Subcutaneous abdominal adipose tissue (tissue), 5 donors: ENCODE measurements at regions not wholly inside any gene's neighbourhood (a gene's known extent, or its start where the extent isn't known, plus 50 kb on each side); places are given as distances from the start of the nearest gene placed in this dataset.
"Not testable (repeated sequence)": the region's sequence is repeated elsewhere in the genome, so short reads cannot be mapped to it uniquely, and the experiment has no call there.

Source experiments
- H3K27ac ChIP-seq: one replicate; pipeline ENCODE4 v1.7.0; 2013; ENCODE audit warnings: low read depth, mild to moderate bottlenecking, inconsistent platforms, low read length, moderate library complexity
- H3K27me3 ChIP-seq, 5 donors: one replicate each; pipeline ENCODE4 v1.7.0; 2013; ENCODE audit warnings: low read length in 5 of 5, inconsistent platforms in 1 of 5; ENCODE audit not compliant: control insufficient read depth in 5 of 5, insufficient read depth in 4 of 5
- H3K36me3 ChIP-seq, 5 donors: one replicate each; pipeline ENCODE4 v1.7.0; 2013; ENCODE audit warnings: low read length in 5 of 5; ENCODE audit not compliant: control insufficient read depth in 5 of 5, insufficient read depth in 5 of 5
- H3K4me1 ChIP-seq, 5 donors: one replicate each; pipeline ENCODE4 v1.7.0; 2013; ENCODE audit warnings: low read length in 5 of 5, mild to moderate bottlenecking in 3 of 5, moderate library complexity in 1 of 5; ENCODE audit not compliant: control insufficient read depth in 5 of 5, insufficient read depth in 5 of 5
- H3K4me3 ChIP-seq, 5 donors: one replicate each; pipeline ENCODE4 v1.7.0; 2013; ENCODE audit warnings: low read length in 5 of 5, low read depth in 1 of 5
- H3K9ac ChIP-seq, 5 donors: one replicate each; pipeline ENCODE4 v1.7.0; 2013; ENCODE audit warnings: low read length in 5 of 5, mild to moderate bottlenecking in 4 of 5, moderate library complexity in 3 of 5
- H3K9me3 ChIP-seq, 5 donors: one replicate each; pipeline ENCODE4 v1.7.0; 2013; ENCODE audit warnings: low read length in 5 of 5; ENCODE audit not compliant: control insufficient read depth in 5 of 5
- donor health status: healthy.
- donor health status: healthy.
- donor health status: healthy.
- donor health status: healthy.
- donor health status: healthy.

DNA sequence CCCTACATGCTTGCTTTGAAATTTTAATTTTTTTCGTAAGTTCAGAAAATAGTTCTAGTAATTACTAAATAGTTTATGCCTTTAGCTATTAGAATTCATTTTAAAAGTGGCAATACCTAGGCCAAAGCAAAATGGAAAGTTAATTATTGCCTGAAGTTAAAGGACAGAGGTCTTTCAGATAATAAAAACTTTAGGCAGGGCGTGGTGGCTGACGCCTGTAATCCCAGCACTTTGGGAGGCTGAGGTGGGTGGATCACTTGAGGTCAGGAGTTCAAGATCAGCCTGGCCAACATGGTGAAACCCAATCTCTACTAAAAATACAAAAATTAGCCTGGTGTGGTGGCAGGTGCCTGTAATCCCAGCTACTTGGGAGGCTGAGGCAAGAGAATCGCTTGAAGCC is 65.9 kb upstream of the MARCKS start:
- H3K4me3 ChIP-seq, H3K27me3 ChIP-seq, H3K9ac ChIP-seq, H3K4me1 ChIP-seq, H3K27ac ChIP-seq, H3K36me3 ChIP-seq, H3K9me3 ChIP-seq: not testable (repeated sequence)

DNA sequence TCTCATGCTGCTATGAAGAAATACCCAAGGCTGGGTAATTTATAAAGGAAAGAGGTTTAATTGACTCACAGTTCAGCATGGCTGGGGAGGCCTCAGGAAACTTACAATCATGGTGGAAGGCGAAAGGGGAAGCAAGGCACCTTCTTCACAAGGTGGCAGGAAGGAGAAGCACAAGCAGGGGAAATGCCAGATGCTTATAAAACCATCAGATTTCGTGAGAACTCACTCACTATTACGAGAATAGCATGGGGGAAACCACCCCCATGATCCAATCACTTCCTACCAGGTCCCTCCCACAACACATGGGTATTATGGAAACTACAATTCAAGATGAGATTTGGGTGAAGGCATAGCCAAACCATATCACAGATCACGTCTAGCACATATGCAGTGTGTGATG is 61.8 kb upstream of the MARCKS start:
- H3K9me3 ChIP-seq, H3K27me3 ChIP-seq, H3K9ac ChIP-seq, H3K4me1 ChIP-seq, H3K36me3 ChIP-seq, H3K27ac ChIP-seq, H3K4me3 ChIP-seq: not testable (repeated sequence)

DNA sequence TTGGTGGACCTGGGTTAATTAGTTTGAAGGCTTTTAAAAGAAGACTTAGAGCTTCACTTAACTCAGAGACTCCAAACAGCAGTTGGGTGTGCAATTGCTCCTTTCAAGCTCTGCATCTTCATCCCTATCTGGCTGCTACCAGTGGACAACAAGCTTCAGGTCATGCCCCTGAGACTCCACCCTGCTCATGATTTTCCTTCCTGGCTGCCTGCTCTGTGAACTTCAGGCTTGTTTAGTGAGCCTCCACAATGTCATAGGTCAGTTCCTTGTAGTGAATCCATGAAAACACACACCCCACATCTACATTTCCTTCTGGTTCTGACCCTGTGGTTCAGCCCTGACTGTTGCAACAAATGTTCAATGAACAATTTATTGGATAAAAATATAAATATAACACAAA is 61.1 kb upstream of the MARCKS start:
- Histone ChIP-seq H3K36me3 (no peaks in the 10 kb centered on the region), H3K4me1 (no peaks in the 10 kb centered on the region), H3K27me3 (no peaks in the 10 kb centered on the region), H3K27ac (no peak overlapping the region), H3K9me3 (no peaks in the 10 kb centered on the region), H3K4me3 (no peak overlapping the region), H3K9ac (no peak overlapping the region)

DNA sequence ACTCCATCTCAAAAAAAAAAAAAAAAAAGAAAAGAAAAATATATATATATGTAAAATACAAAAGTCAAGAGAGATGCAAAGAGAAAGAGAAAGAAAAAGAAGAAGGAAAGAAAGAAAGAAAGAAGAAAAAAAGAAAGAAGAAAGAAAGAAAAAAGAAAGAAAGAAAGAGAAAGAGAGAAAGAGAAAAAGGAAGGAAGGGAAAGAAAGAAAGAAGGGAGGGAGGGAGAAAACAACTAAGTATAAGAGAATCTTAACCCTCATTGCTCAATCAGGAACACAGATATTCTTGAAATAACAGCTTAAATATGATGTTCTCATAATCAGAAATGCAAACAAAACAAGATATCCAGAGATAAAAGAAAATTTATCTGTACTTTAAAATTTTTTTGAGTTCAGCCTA is 54.4 kb upstream of the MARCKS start:
- Histone ChIP-seq H3K9me3 (no peaks in the 10 kb centered on the region), H3K9ac (no peak overlapping the region), H3K36me3 (no peaks in the 10 kb centered on the region), H3K4me3 (no peak overlapping the region), H3K4me1 (peaks cover 0 to 5% (median 0%) of the 10 kb centered on the region in 5 donors), H3K27me3 (no peaks in the 10 kb centered on the region), H3K27ac (no peak overlapping the region)

DNA sequence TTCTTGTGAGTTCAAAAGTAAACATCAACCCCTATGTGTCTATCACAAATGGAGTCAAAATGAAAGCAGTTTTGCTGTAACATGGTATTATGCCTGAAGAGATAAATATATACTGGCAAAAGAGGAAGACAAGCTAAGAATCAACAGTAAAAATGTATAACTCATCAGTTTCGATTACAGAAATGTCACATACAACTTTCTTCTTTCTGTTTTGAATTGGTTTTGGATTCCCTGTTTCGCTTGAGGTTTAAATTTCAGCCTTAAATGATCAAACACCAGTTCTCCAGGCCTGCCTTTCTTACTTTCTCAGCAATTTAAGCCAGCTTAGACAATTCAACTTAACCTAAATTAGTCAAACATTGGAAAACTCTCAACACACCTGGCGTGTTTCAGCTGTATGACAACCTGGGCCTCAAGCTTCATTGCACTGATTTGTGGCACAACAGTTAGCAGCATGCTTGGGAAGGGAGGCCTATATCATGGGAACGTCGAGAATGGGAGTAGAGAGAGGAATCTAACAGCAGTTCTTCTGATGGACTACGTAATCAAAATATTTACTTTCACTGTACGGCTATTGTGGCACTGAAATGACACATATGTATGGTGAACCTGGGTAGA is 51.9 kb upstream of the MARCKS start:
- Histone ChIP-seq H3K27me3 (no peaks in the 10 kb centered on the region), H3K36me3 (no peaks in the 10 kb centered on the region), H3K4me3 (no peak overlapping the region), H3K9ac (no peak overlapping the region), H3K9me3 (no peaks in the 10 kb centered on the region), H3K4me1 (peaks cover 0 to 5% (median 0%) of the 10 kb centered on the region in 5 donors), H3K27ac (no peak overlapping the region)

DNA sequence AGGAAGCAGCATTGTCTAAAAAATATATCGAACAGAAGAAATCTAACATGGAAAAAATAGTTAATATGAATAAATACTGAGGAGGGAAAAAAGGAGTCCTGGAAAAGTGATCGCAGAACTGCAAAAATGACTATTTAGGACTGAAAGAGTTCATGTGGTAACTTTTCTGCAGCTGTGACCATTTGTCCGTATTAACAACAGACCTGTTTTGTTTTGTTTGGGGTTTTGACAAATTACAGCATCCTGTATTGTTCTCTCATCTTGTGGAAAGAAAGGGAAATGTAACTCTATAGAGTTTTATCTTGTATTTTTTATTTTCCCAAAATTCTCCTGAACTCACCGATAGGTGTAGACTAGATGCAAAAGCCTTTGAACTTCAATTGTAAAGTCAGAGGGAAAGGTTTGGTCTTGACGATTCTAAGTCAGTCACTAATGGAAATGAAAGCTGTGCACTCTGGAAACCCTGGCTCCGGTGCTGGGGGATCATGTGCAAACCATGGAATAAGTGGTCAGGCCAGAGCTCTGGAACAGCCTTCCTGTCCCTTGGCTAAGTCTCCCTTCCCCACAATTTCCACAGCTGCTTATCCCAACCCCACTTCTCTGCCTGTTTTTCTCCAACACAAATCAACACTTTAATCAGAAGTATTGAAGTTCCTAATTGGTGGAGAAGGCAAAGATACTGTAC is 51.2 kb upstream of the MARCKS start:
- no peaks in the 10 kb centered on the region for H3K9me3 ChIP-seq
- H3K36me3 ChIP-seq, result no peaks in the 10 kb centered on the region
- H3K4me1 ChIP-seq, result peaks cover 0 to 5% (median 0%) of the 10 kb centered on the region in 5 donors
- no peak overlapping the region for H3K4me3 ChIP-seq
- H3K27me3 ChIP-seq, result no peaks in the 10 kb centered on the region
- H3K9ac ChIP-seq, result no peak overlapping the region
- no peak overlapping the region for H3K27ac ChIP-seq
